Lung (tissue), 11 donors: ENCODE measurements at regions not wholly inside any gene's neighbourhood (a gene's known extent, or its start where the extent isn't known, plus 50 kb on each side); places are given as distances from the start of the nearest gene placed in this dataset.

Experiments used
- ATAC-seq: fragments of 200-7000 bp; cut with Tn5 transposase; one replicate; pipeline ENCODE4 v1.9.1; 2020; ENCODE audit warnings: moderate number of reproducible peaks; ENCODE audit not compliant: insufficient read depth, low FRiP score
- DNase-seq, 3 donors: peaks; one replicate each; pipeline ENCODE4 v3.0.0-alpha.2; 2013 to 2017
- H3K27ac ChIP-seq, 2 donors: one replicate each; pipeline ENCODE4 v1.5.1; 2013; ENCODE audit warnings: mild to moderate bottlenecking in 2 of 2, moderate library complexity in 2 of 2, control low read depth in 1 of 2, inconsistent platforms in 1 of 2, low read depth in 1 of 2, low read length in 1 of 2
- H3K27me3 ChIP-seq, 3 donors: one replicate each; pipeline ENCODE4 v1.5.1; 2013; ENCODE audit warnings: low read length in 2 of 3; ENCODE audit not compliant: control insufficient read depth in 3 of 3, insufficient read depth in 3 of 3
- H3K36me3 ChIP-seq, 4 donors: one replicate each; pipeline ENCODE4 v1.5.1; 2013; ENCODE audit warnings: low read length in 4 of 4, mild to moderate bottlenecking in 1 of 4, moderate library complexity in 1 of 4; ENCODE audit not compliant: control insufficient read depth in 4 of 4, insufficient read depth in 4 of 4
- H3K4me1 ChIP-seq, 5 donors: one replicate each; pipeline ENCODE4 v1.5.1; 2013; ENCODE audit warnings: low read length in 5 of 5, mild to moderate bottlenecking in 2 of 5, moderate library complexity in 1 of 5; ENCODE audit not compliant: control insufficient read depth in 5 of 5, insufficient read depth in 5 of 5
- H3K4me3 ChIP-seq: one replicate; pipeline ENCODE4 v1.5.1; 2013; ENCODE audit warnings: mild to moderate bottlenecking, control low read depth, moderate library complexity
- H3K9ac ChIP-seq, 2 donors: one replicate each; pipeline ENCODE4 v1.5.1; 2013; ENCODE audit warnings: low read length in 2 of 2, control low read depth in 1 of 2; ENCODE audit not compliant: insufficient read depth in 1 of 2
- H3K9me3 ChIP-seq, 4 donors: one replicate each; pipeline ENCODE4 v1.5.1; 2013; ENCODE audit warnings: low read length in 3 of 4, mild to moderate bottlenecking in 1 of 4, moderate library complexity in 1 of 4; ENCODE audit not compliant: control insufficient read depth in 4 of 4, insufficient read depth in 3 of 4
- WGBS, 2 donors: extraction: QIAGEN DNeasy Blood & Tissue Kit; methylation state at CpG; one replicate each; pipeline ENCODE4 v1.1.7; 2013; 5-methylcytosine and 5-hydroxymethylcytosine counted together
- TF ChIP-seq, protein P1 (sequence below): IDR thresholded peaks from 2 replicates; pipeline ENCODE4 v1.5.1; 2012; ENCODE audit warnings: mild to moderate bottlenecking; ENCODE audit errors: control extremely low read depth, extremely low read depth
- donor health status: control.
- donor health status: control.
- donor health status: Bipolar disorder and iron deficiency.
- donor health status: healthy.
- donor health status: DM: yes; HTN: yes; CAD: no.

DNA sequence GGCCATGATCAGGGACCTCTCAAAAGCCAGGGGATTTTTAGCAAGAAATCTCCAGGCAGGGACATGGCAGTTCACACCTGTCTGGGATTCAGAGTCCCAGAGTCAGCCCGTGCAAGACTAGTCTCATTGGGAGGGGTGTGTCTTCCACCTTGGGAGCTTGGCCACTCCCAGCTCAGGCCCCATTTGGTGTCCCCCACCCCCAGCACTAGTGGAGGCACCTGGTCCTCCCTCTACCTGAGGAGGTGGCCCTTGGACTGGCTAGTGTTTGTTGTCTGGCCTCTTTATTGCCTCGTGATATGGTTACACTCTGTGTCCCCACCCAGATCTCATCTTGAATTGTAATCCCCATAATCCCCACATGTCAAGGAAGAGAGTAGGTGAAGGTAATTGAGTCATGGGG, 140.8 kb upstream of the PHACTR3 start:
- no peak for ATAC-seq
- Histone ChIP-seq H3K4me3 (no peak overlapping the region), H3K9ac (no peak overlapping the region), H3K4me1 (no peaks in the 10 kb centered on the region), H3K27me3 (peaks cover 0 to 3% (median 0%) of the 10 kb centered on the region in 3 donors), H3K9me3 (peaks cover 0 to 10% (median 0%) of the 10 kb centered on the region in 4 donors), H3K27ac (no peak overlapping the region), H3K36me3 (no peaks in the 10 kb centered on the region)
- TF ChIP-seq, protein P1, sequence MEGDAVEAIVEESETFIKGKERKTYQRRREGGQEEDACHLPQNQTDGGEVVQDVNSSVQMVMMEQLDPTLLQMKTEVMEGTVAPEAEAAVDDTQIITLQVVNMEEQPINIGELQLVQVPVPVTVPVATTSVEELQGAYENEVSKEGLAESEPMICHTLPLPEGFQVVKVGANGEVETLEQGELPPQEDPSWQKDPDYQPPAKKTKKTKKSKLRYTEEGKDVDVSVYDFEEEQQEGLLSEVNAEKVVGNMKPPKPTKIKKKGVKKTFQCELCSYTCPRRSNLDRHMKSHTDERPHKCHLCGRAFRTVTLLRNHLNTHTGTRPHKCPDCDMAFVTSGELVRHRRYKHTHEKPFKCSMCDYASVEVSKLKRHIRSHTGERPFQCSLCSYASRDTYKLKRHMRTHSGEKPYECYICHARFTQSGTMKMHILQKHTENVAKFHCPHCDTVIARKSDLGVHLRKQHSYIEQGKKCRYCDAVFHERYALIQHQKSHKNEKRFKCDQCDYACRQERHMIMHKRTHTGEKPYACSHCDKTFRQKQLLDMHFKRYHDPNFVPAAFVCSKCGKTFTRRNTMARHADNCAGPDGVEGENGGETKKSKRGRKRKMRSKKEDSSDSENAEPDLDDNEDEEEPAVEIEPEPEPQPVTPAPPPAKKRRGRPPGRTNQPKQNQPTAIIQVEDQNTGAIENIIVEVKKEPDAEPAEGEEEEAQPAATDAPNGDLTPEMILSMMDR: no peak
- DNase-seq: no peak
- 70 to 82% methylated on average over 2 of the region's 2 CpGs for WGBS, 2 donors

DNA sequence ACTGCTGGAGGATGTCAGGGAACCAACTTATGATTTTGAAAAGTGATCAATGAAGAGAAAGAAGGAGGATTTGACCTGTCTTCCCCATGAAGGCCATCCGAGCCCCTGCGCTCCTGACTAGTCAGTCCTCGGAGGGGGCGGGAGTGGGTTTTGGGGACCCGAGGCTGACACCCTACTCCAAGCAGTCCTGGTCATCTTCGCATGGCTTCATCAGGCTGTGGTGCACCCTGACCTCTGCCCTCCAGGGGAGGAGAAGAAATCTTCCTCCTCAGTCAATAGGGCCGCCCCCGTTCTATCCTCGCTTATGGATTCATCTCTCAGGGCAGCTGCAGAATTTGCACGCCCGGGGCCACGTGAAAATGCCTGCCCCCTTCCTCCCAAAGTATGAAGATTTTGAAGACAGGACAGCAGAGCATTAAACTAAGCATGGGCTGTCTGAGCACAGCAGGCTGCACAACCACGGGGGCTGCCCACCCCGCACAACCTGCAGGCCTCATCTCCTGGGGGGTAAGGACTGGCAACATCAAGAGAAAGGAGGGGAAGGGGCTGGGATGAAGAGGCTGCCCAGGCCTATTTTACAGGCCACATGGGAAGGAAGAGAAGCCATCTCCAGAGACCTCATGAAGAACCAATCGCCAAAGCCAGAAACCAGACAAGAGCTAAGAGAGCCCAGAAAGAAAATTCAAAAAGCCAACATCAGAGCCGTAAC, 138.1 kb upstream of the PHACTR3 start:
- Histone ChIP-seq H3K27ac (no peak overlapping the region), H3K36me3 (no peaks in the 10 kb centered on the region), H3K9ac (no peak overlapping the region), H3K27me3 (peaks cover 0 to 3% (median 0%) of the 10 kb centered on the region in 3 donors), H3K4me3 (no peak overlapping the region), H3K4me1 (no peaks in the 10 kb centered on the region), H3K9me3 (no peaks in the 10 kb centered on the region)
- WGBS, 2 donors: 92 to 97% methylated on average over 16 of the region's 16 CpGs
- no peak for ATAC-seq
- TF ChIP-seq, protein P1: no peak
- no peak for DNase-seq

DNA sequence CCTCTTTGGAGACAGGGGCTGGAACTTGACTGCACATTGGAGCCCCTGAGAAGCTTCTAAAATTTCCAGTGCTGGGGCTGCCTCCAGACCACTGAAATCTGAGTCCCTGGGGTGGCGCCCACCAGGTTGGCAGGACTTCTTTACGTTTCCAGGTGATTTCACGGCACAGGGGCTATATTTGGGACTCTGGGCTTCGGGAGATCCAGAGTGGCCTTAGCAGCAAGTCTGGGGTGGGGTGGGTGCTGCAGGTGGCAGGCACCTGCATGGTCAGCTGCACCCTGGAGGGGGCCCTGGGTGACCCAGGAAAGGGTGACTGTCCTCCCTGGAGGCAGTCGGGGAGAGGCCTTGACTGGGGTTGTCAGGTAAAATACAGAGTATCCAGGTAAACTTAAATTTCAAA, 135.5 kb upstream of the PHACTR3 start:
- Histone ChIP-seq H3K4me1 (no peaks in the 10 kb centered on the region), H3K4me3 (no peak overlapping the region), H3K9ac (no peak overlapping the region), H3K36me3 (no peaks in the 10 kb centered on the region), H3K27ac (no peak overlapping the region), H3K9me3 (no peaks in the 10 kb centered on the region), H3K27me3 (peaks cover 0 to 3% (median 0%) of the 10 kb centered on the region in 3 donors)
- ATAC-seq (no peak), DNase-seq (no peak)
- TF ChIP-seq, protein P1: no peak
- WGBS, 2 donors: 88 to 90% methylated on average over 5 of the region's 5 CpGs
